Astrocyte (in vitro differentiated cells and primary cell): ENCODE measurements at regions not wholly inside any gene's neighbourhood (a gene's known extent, or its start where the extent isn't known, plus 50 kb on each side); places are given as distances from the start of the nearest gene placed in this dataset.

Experiments
- EZH2 ChIP-seq: IDR thresholded peaks from 2 replicates; pipeline ENCODE4 v1.6.1; 2012; ENCODE audit warnings: mild to moderate bottlenecking, low read length, inconsistent platforms; ENCODE audit not compliant: insufficient read depth
- TF ChIP-seq, protein P1 (sequence below): IDR thresholded peaks from 2 replicates; pipeline ENCODE4 v1.5.1; 2011; ENCODE audit warnings: low read depth, mild to moderate bottlenecking, inconsistent platforms, low read length, moderate library complexity; ENCODE audit not compliant: insufficient read depth

GRCh38 chr7:98722402-98722801 is 105.3 kb downstream of the NPTX2 start:
- TF ChIP-seq, protein P1, sequence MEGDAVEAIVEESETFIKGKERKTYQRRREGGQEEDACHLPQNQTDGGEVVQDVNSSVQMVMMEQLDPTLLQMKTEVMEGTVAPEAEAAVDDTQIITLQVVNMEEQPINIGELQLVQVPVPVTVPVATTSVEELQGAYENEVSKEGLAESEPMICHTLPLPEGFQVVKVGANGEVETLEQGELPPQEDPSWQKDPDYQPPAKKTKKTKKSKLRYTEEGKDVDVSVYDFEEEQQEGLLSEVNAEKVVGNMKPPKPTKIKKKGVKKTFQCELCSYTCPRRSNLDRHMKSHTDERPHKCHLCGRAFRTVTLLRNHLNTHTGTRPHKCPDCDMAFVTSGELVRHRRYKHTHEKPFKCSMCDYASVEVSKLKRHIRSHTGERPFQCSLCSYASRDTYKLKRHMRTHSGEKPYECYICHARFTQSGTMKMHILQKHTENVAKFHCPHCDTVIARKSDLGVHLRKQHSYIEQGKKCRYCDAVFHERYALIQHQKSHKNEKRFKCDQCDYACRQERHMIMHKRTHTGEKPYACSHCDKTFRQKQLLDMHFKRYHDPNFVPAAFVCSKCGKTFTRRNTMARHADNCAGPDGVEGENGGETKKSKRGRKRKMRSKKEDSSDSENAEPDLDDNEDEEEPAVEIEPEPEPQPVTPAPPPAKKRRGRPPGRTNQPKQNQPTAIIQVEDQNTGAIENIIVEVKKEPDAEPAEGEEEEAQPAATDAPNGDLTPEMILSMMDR: no peak
- TF ChIP-seq EZH2: no peak
